ENCODE measurements at regions not wholly inside any gene's neighbourhood (a gene's known extent, or its start where the extent isn't known, plus 50 kb on each side); places are given as distances from the start of the nearest gene placed in this dataset.

GRCh38 chr2:53075760-53076159, 691.8 kb upstream of the CHAC2 start:
- ATAC-seq (no peak), DNase-seq (ENCODE audit: low read depth in 1 of 2, low spot score in 1 of 2) (no peak), FAIRE-seq (no peak)
- Histone ChIP-seq H3K4me1 (no peaks in the 10 kb centered on the region), H3K9me3 (peaks cover 6% of the 10 kb centered on the region; the same call in 1 of the 3 replicates), H3K4me3 (no peak overlapping the region), H3K4me2 (no peak overlapping the region), H3K27ac (no peak overlapping the region)
- CTCF ChIA-PET: no interaction called here
- 23% methylated on average over 1 of the region's 1 CpG for WGBS (ENCODE audit: missing lambda C conversion rate)
- TF ChIP-seq JUN (IDR thresholded peaks at IDR 0.05): no peak
- TF ChIP-seq MAZ (IDR thresholded peaks at IDR 0.05; ENCODE audit: borderline replicate concordance, low read depth, low read length): no peak
- no peak for TF ChIP-seq POLR2AphosphoS2 (conservative IDR thresholded peaks at IDR 0.05; ENCODE audit: low read length)
- TF ChIP-seq HOXB5 (CRISPR knock-in tag; IDR thresholded peaks at IDR 0.05): no peak
- no peak for TF ChIP-seq FOSL2 (IDR thresholded peaks at IDR 0.05)
- TF ChIP-seq FOSL2 (CRISPR knock-in tag; IDR thresholded peaks at IDR 0.05): no peak
- no peak for TF ChIP-seq E2F6 (IDR thresholded peaks at IDR 0.05; ENCODE audit: borderline replicate concordance, low read depth)
- POLR2A ChIA-PET: no interaction called here

GRCh38 chr2:53067533-53067932, 700.1 kb upstream of the CHAC2 start:
- H3K4me1 ChIP-seq: no peaks in the 10 kb centered on the region
- H3K4me2 ChIP-seq: no peak overlapping the region
- ATAC-seq (no peak), FAIRE-seq (no peak), DNase-seq (ENCODE audit: low read depth in 1 of 2, low spot score in 1 of 2) (no peak)
- WGBS (ENCODE audit: missing lambda C conversion rate): 43% methylated on average over 2 of the region's 2 CpGs
- no peak for TF ChIP-seq FOSB (CRISPR knock-in tag; IDR thresholded peaks at IDR 0.05)
- no peak for TF ChIP-seq TFCP2L1 (CRISPR knock-in tag; IDR thresholded peaks at IDR 0.05)
- no peak for TF ChIP-seq ELK1 (IDR thresholded peaks at IDR 0.05; ENCODE audit: low read depth, low read length)
- TF ChIP-seq EHMT2 (IDR thresholded peaks at IDR 0.05; ENCODE audit: low read depth): no peak
- no peak for TF ChIP-seq SMC3 (IDR thresholded peaks at IDR 0.05)
- no peak for TF ChIP-seq NPAS2 (CRISPR knock-in tag; IDR thresholded peaks at IDR 0.05; ENCODE audit: borderline replicate concordance)
- no peak for TF ChIP-seq ZNF302 (CRISPR knock-in tag; IDR thresholded peaks at IDR 0.05)
- no peak for TF ChIP-seq E2F6 (IDR thresholded peaks at IDR 0.05; ENCODE audit: borderline replicate concordance, low read depth)
- no peak for TF ChIP-seq RCOR1 (IDR thresholded peaks at IDR 0.05; ENCODE audit: low read depth, low read length)
- no peak for TF ChIP-seq MAFK (IDR thresholded peaks at IDR 0.05; ENCODE audit: partially characterized antibody)
- no peak for TF ChIP-seq HOXA7 (CRISPR knock-in tag; IDR thresholded peaks at IDR 0.05)
- TF ChIP-seq NR3C1 (IDR thresholded peaks at IDR 0.05): no peak
- TF ChIP-seq EHF (CRISPR knock-in tag; IDR thresholded peaks at IDR 0.05): no peak
- no peak for TF ChIP-seq HOXB5 (CRISPR knock-in tag; IDR thresholded peaks at IDR 0.05)
- TF ChIP-seq HDAC2 (IDR thresholded peaks at IDR 0.05): no peak
- no peak for TF ChIP-seq RARB (CRISPR knock-in tag; IDR thresholded peaks at IDR 0.05)
- no peak for TF ChIP-seq JUNB (IDR thresholded peaks at IDR 0.05)
- ChIA-PET POLR2A (no interaction called here), CTCF (interaction anchor here (0.7 kb wide), 1 partner anchor 167 kb away, joined by 3 read pairs; no protein-coding TSS in a partner anchor)
- no peaks in the 10 kb centered on the region for H3K9me3 ChIP-seq
- H3K27ac ChIP-seq: no peak overlapping the region
- no peak overlapping the region for H3K4me3 ChIP-seq

- ATAC-seq (no peak), FAIRE-seq (no peak), DNase-seq (ENCODE audit: low read depth in 1 of 2, low spot score in 1 of 2) (no peak)
- H3K27ac ChIP-seq: no peak overlapping the region
- ChIA-PET CTCF (no interaction called here), POLR2A (no interaction called here)
- no peaks in the 10 kb centered on the region for H3K9me3 ChIP-seq
- TF ChIP-seq HOXB5 (CRISPR knock-in tag; IDR thresholded peaks at IDR 0.05): no peak
- no peak for TF ChIP-seq JUN (IDR thresholded peaks at IDR 0.05)
- no peak for TF ChIP-seq SREBF2 (IDR thresholded peaks at IDR 0.05)
- TF ChIP-seq MAZ (IDR thresholded peaks at IDR 0.05; ENCODE audit: borderline replicate concordance, low read depth, low read length): no peak
- TF ChIP-seq PBX3 (IDR thresholded peaks at IDR 0.05): no peak
- no peak for TF ChIP-seq CBX8 (IDR thresholded peaks at IDR 0.05)
- TF ChIP-seq CHD4 (IDR thresholded peaks at IDR 0.05; ENCODE audit: borderline replicate concordance): no peak
- no peak for TF ChIP-seq MYC (IDR thresholded peaks at IDR 0.05; ENCODE audit: borderline replicate concordance, low read length)
- no peak for TF ChIP-seq GATA3 (IDR thresholded peaks at IDR 0.05; ENCODE audit: borderline replicate concordance)
- TF ChIP-seq KDM1A (IDR thresholded peaks at IDR 0.05; ENCODE audit: low read depth): no peak
- no peak for TF ChIP-seq ZNF302 (CRISPR knock-in tag; IDR thresholded peaks at IDR 0.05)
- TF ChIP-seq POLR2A (IDR thresholded peaks at IDR 0.05; ENCODE audit: low read length): no peak
- H3K4me1 ChIP-seq: no peaks in the 10 kb centered on the region
- no peak overlapping the region for H3K4me2 ChIP-seq
- no peak overlapping the region for H3K4me3 ChIP-seq
- WGBS (ENCODE audit: missing lambda C conversion rate): 38% methylated on average over 2 of the region's 2 CpGs
These were observed 700.5 kb upstream of the CHAC2 start for GRCh38 chr2:53067056-53067455.

Data from A549 (cell line).